HTR-8/SVneo (cell line): ENCODE measurements at regions not wholly inside any gene's neighbourhood (a gene's known extent, or its start where the extent isn't known, plus 50 kb on each side); places are given as distances from the start of the nearest gene placed in this dataset.

Experiments used
- DNase-seq: peaks from one replicate; pipeline ENCODE4 v3.0.0; 2011; ENCODE audit warnings: low spot score, mixed read lengths; ENCODE audit not compliant: insufficient read length
- FAIRE-seq: peaks from 2 replicates; lab custom pipeline; 2011; peaks lifted over from hg19 to GRCh38; lab: Jason Lieb, UNC

GRCh38 chr2:5983511-5984272 lies 291.5 kb downstream of the SOX11 start:
- no peak for DNase-seq
- no peak for FAIRE-seq

GRCh38 chr2:5984273-5984655 lies 292.1 kb downstream of the SOX11 start:
- DNase-seq (no peak), FAIRE-seq (no peak)

GRCh38 chr2:5984946-5985345 lies 292.8 kb downstream of the SOX11 start:
- no peak for FAIRE-seq
- DNase-seq, result no peak

- DNase-seq (no peak), FAIRE-seq (no peak)
Observed at GRCh38 chr2:5985536-5986385, 293.6 kb downstream of the SOX11 start.

GRCh38 chr2:5986801-5987787 lies 294.9 kb downstream of the SOX11 start:
- DNase-seq, result no peak
- FAIRE-seq, result no peak

GRCh38 chr2:5988120-5988519 lies 295.9 kb downstream of the SOX11 start:
- FAIRE-seq (no peak), DNase-seq (no peak)

DNA sequence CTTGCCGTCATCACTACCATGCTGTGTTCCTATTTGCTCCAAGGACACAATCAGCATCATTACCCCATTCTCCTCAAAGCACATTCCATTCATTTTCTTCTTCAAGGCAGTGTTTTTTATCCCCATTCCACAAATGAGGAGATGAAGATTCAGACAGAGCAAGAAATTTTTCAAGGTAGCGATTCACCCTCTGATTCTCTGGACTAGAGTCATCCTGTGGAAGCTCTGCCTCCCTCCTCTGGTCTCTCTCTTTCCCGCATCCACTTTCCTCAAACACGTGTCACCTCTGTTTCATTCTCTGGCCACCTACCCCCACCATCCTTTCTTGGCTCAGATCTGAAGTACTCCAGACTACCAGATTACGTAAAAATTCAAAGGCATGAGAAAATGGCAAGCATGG lies 297.9 kb downstream of the SOX11 start:
- no peak for DNase-seq
- FAIRE-seq, result no peak

DNA sequence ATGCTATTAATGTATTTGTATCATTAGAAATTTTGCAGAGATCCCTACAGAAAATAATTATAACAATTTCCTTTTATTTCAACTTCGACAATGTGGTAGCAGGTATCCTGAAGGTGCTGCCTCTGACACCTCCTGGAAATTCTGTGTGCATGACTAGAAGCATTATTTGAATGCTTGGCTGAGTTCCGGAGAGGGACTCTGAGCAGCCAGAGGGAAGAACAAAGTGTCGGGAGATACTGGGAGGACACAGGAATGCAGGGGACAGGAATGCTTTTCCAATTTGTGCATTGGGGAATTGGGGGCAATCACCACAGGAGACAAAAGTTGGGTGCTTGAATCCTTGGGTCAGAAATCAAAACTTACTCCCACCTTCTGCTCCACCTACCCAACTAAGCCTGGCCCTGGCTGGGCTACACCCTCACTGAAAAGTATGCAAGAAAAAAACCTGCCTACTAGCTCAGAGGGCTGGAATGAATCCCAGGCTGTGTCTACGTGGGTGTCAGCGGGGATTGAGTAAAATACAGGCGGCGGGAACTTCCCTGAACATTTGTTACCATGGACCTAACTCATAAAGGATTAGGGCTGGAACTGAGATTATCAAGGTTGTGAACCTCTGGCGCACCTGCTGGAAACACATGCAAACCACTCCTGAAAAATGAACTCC lies 299.3 kb downstream of the SOX11 start:
- FAIRE-seq (no peak), DNase-seq (no peak)

GRCh38 chr2:5995832-5996231 lies 303.6 kb downstream of the SOX11 start:
- FAIRE-seq (no peak), DNase-seq (no peak)

- no peak for DNase-seq
- FAIRE-seq, result no peak
Observed at GRCh38 chr2:6008186-6008585, 316.0 kb downstream of the SOX11 start.

DNA sequence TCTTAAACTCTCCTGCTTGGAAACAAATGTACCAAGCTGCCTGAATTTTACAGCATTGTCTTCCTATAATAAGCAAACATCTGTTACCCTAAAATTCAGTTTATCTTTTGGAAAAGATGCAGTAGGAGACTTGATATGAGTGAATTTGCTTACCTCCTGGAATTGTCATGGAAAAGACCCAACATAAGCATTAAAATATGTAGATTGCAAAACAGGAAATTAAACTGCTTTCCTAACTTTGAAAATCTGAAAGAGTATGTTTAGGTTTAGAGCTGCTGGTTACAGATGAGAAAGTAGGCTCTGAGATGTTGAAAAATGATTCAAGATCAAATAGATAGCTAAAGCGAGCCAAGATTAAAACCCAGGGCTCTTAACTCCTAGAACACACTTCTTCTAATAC lies 316.5 kb downstream of the SOX11 start:
- no peak for FAIRE-seq
- DNase-seq, result no peak

- no peak for DNase-seq
- FAIRE-seq, result no peak
Observed at GRCh38 chr2:6010163-6010562, 318.0 kb downstream of the SOX11 start.

- FAIRE-seq (no peak), DNase-seq (no peak)
Observed at GRCh38 chr2:6011921-6012320, 319.7 kb downstream of the SOX11 start.

DNA sequence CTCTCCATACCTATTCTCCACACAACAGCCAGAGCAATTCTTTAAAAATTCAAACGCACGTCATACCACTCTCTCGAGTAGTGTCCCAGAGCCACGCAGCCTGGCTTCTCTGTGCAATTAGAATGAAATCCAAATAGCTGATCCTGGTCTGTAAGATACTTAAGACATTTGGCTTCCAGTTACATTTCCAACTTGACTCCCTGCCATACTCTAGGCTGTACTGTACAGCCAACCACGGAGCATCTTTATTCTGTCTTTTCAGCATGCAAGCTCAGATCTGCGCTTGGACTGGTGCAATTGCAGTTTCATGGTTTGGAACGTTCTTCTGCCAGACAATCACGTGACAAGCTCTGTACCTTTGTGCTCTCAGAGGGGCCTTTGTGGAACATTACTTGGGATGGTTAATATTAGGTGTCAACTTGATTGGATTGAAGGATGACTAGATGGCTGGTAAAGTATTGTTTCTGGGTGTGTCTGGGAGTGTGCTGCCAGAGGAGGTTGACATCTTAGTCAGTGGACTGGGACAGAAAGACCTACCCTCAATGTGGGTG lies 325.6 kb downstream of the SOX11 start:
- FAIRE-seq (no peak), DNase-seq (no peak)

DNA sequence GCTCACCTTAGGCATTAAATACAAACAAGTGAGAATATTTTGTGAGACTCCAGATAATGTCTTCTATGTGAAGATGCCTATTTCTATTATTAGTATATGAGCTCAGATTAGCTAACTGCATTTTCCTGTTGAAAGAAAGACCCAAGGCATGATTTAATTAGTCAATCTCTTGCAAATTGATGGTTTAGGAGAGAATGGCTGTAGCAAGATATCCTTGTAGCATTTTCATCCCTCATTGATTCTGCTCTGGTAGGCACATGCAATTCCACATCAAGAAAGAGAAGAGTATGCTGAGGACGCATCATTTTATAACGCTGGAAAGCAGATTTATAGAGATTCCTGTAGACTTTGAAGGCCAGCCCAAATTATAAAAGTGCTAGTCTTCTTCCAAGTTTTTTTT lies 332.0 kb downstream of the SOX11 start:
- no peak for FAIRE-seq
- no peak for DNase-seq

DNA sequence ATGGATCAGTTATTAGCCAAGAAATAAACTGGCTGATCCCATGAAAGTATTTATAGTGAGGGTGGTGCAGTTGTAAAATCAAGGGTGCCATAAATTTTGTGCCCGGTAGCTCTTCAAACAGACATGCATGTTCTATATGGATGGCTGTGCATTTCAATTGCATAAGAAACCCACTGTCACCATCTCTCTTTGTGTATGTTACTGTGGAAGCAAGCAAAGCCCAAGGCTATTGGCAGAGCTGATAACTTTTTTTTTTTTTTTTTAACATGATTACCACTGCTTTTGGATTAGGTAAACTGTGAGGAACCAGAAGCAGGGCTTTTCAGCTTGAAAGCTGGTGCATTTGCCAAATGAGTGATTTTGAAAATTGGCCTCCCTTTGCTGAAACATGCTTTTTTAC lies 332.6 kb downstream of the SOX11 start:
- FAIRE-seq (no peak), DNase-seq (no peak)

- DNase-seq (no peak), FAIRE-seq (no peak)
Observed at GRCh38 chr2:6025391-6025790, 333.2 kb downstream of the SOX11 start.

DNA sequence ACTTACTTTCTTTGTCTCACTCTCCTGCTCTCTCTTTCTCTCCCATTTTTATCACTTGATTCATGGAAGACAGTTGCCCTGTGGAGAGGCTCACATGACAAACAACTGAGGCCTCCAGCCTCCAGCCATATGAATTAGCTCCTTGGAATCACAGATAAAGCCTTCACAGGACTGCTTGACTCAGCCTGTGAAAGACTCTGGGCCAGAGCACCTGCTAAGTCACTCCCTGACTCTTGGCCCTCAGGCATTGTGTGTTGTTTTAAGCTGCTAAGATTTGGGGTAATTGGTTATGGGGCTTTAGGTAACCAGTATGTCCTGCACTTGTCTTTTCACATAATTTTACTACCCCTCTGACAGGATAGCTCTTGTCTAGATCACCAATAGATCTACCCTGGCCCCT lies 334.9 kb downstream of the SOX11 start:
- FAIRE-seq (no peak), DNase-seq (no peak)

GRCh38 chr2:6031200-6031867 lies 339.1 kb downstream of the SOX11 start:
- DNase-seq (no peak), FAIRE-seq (no peak)
